Thoracic aorta (tissue), 2 donors: ENCODE measurements at regions not wholly inside any gene's neighbourhood (a gene's known extent, or its start where the extent isn't known, plus 50 kb on each side); places are given as distances from the start of the nearest gene placed in this dataset.

ENCODE experiments used
- ATAC-seq: fragments of 150-250 bp; one replicate; pipeline ENCODE4 v1.8.0; 2017; ENCODE audit warnings: low read depth; ENCODE audit not compliant: insufficient number of reproducible peaks, low FRiP score
- DNase-seq: peaks from one replicate; pipeline ENCODE4 v3.0.0-alpha.2; 2020; ENCODE audit warnings: low spot score
- H3K27ac ChIP-seq, 2 donors: fragments of 200-600 bp; sonication (generic); 1 replicate in 1 of 2; 2 replicates in 1 of 2; pipeline ENCODE4 v1.5.1; 2016; ENCODE audit warnings: mild to moderate bottlenecking in 2 of 2, moderate library complexity in 2 of 2
- H3K27me3 ChIP-seq: fragments of 200-600 bp; sonication (generic); replicated peaks from 2 replicates; pipeline ENCODE4 v1.6.0; 2016; ENCODE audit warnings: mild to moderate bottlenecking; ENCODE audit not compliant: insufficient read depth
- H3K36me3 ChIP-seq: fragments of 200-600 bp; sonication (generic); one replicate; pipeline ENCODE4 v1.5.1; 2016
- H3K4me1 ChIP-seq, 2 donors: fragments of 200-600 bp; sonication (generic); 1 replicate in 1 of 2; 2 replicates in 1 of 2; pipeline versions ENCODE4 v1.5.1 to v1.6.0; 2016; ENCODE audit warnings: low read depth in 2 of 2, mild to moderate bottlenecking in 1 of 2; ENCODE audit not compliant: control insufficient read depth in 1 of 2
- H3K4me3 ChIP-seq: fragments of 200-600 bp; sonication (generic); 2 replicates; pipeline ENCODE4 v1.5.1; 2016; ENCODE audit warnings: mild to moderate bottlenecking
- H3K9me3 ChIP-seq: fragments of 200-600 bp; sonication (generic); 2 replicates; pipeline ENCODE4 v1.5.1; 2016
- CTCF ChIP-seq: fragments of 200-600 bp; sonication (generic); IDR thresholded peaks from one replicate; pipeline ENCODE4 v1.5.1; 2019; ENCODE audit warnings: antibody characterized with exemption

GRCh38 chr2:217657252-217657651, 345.5 kb downstream of the TNS1 start:
- no peak for TF ChIP-seq CTCF
- Histone ChIP-seq H3K27ac (peak overlapping the region; percentile 23 to 90), H3K27me3 (no peaks in the 10 kb centered on the region)

GRCh38 chr2:217656316-217656715, 346.5 kb downstream of the TNS1 start:
- H3K9me3 ChIP-seq = no peaks in the 10 kb centered on the region
- ATAC-seq = no peak
- peak overlapping the region; percentile 70 to 90 for H3K27ac ChIP-seq
- H3K4me3 ChIP-seq = no peak overlapping the region
- no peak for TF ChIP-seq CTCF
- no peaks in the 10 kb centered on the region for H3K36me3 ChIP-seq
- H3K4me1 ChIP-seq = peaks cover 24 to 45% of the 10 kb centered on the region in 2 donors
- H3K27me3 ChIP-seq = no peaks in the 10 kb centered on the region
- DNase-seq = no peak

More at GRCh38 chr2:217657252-217657651, 345.5 kb downstream of the TNS1 start:
- H3K9me3 ChIP-seq = no peaks in the 10 kb centered on the region
- H3K36me3 ChIP-seq = no peaks in the 10 kb centered on the region
- no peak for ATAC-seq
- DNase-seq = no peak
- peaks cover 30 to 53% of the 10 kb centered on the region in 2 donors for H3K4me1 ChIP-seq
- no peak overlapping the region for H3K4me3 ChIP-seq

GRCh38 chr2:217655651-217656050, 347.1 kb downstream of the TNS1 start:
- Histone ChIP-seq H3K9me3 (no peaks in the 10 kb centered on the region), H3K27me3 (no peaks in the 10 kb centered on the region), H3K27ac (peak overlapping the region; percentile 70 to 90), H3K36me3 (no peaks in the 10 kb centered on the region), H3K4me3 (no peak overlapping the region), H3K4me1 (peaks cover 19 to 49% of the 10 kb centered on the region in 2 donors)
- no peak for ATAC-seq
- no peak for TF ChIP-seq CTCF
- DNase-seq = no peak

GRCh38 chr2:217654168-217654567, 348.6 kb downstream of the TNS1 start:
- no peak for ATAC-seq
- no peaks in the 10 kb centered on the region for H3K36me3 ChIP-seq

More at GRCh38 chr2:217654168-217654567, 348.6 kb downstream of the TNS1 start:
- H3K4me1 ChIP-seq = peaks cover 19 to 52% of the 10 kb centered on the region in 2 donors
- H3K27me3 ChIP-seq = no peaks in the 10 kb centered on the region
- DNase-seq = no peak
- no peaks in the 10 kb centered on the region for H3K9me3 ChIP-seq
- TF ChIP-seq CTCF = no peak
- no peak overlapping the region for H3K4me3 ChIP-seq
- peak overlapping the region; percentile 70 to 90 for H3K27ac ChIP-seq
